ENCODE measurements at regions not wholly inside any gene's neighbourhood (a gene's known extent, or its start where the extent isn't known, plus 50 kb on each side); places are given as distances from the start of the nearest gene placed in this dataset.

DNA sequence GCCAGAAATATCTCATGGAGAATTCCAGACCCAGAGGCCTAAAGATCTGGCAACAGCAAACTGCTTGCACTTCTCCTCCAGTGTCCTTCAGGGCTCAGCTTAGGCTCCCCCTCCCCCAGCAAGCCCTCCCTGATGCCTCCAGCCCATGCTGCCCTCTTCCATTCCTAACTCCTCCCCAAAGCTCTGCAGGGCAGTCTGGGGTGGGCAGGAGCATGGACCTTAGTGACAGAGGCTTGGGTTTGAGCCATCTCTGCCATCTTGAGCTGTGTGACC, 436.8 kb downstream of the PTPRU start:
- TF ChIP-seq, protein P1, sequence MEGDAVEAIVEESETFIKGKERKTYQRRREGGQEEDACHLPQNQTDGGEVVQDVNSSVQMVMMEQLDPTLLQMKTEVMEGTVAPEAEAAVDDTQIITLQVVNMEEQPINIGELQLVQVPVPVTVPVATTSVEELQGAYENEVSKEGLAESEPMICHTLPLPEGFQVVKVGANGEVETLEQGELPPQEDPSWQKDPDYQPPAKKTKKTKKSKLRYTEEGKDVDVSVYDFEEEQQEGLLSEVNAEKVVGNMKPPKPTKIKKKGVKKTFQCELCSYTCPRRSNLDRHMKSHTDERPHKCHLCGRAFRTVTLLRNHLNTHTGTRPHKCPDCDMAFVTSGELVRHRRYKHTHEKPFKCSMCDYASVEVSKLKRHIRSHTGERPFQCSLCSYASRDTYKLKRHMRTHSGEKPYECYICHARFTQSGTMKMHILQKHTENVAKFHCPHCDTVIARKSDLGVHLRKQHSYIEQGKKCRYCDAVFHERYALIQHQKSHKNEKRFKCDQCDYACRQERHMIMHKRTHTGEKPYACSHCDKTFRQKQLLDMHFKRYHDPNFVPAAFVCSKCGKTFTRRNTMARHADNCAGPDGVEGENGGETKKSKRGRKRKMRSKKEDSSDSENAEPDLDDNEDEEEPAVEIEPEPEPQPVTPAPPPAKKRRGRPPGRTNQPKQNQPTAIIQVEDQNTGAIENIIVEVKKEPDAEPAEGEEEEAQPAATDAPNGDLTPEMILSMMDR (IDR thresholded peaks at IDR 0.05) = no peak
- no peak for TF ChIP-seq POLR2A (IDR thresholded peaks at IDR 0.05)

Measured in thyroid gland (tissue), 4 donors.